Neuronal stem cell (in vitro differentiated cells): ENCODE measurements at regions not wholly inside any gene's neighbourhood (a gene's known extent, or its start where the extent isn't known, plus 50 kb on each side); places are given as distances from the start of the nearest gene placed in this dataset.

Experiments
- DNase-seq: peaks from one replicate; pipeline ENCODE4 v3.0.0-alpha.2; 2013; ENCODE audit warnings: low spot score
- H2AFZ ChIP-seq: one replicate; pipeline ENCODE4 v1.6.1; 2013; ENCODE audit warnings: mild to moderate bottlenecking, low read length, inconsistent platforms
- H2AK5ac ChIP-seq: 2 replicates; pipeline ENCODE4 v1.6.1; 2013; ENCODE audit warnings: low read depth, mild to moderate bottlenecking, inconsistent platforms, low read length, moderate library complexity, mixed read lengths
- H2BK120ac ChIP-seq: 2 replicates; pipeline ENCODE4 v1.6.1; 2013; ENCODE audit warnings: low read depth, mild to moderate bottlenecking, inconsistent platforms, low read length, moderate library complexity, mixed read lengths
- H2BK12ac ChIP-seq: one replicate; pipeline ENCODE4 v1.6.1; 2013; ENCODE audit warnings: low read length, inconsistent platforms
- H2BK15ac ChIP-seq: 2 replicates; pipeline ENCODE4 v1.6.1; 2013; ENCODE audit warnings: mild to moderate bottlenecking, low read length, inconsistent platforms, mixed read lengths
- H2BK5ac ChIP-seq: one replicate; pipeline ENCODE4 v1.6.1; 2013; ENCODE audit warnings: inconsistent platforms, mild to moderate bottlenecking, low read length, moderate library complexity
- H3K14ac ChIP-seq: one replicate; pipeline ENCODE4 v1.6.1; 2013; ENCODE audit warnings: low read length, inconsistent platforms
- H3K18ac ChIP-seq: 2 replicates; pipeline ENCODE4 v1.6.1; 2013; ENCODE audit warnings: low read length, inconsistent platforms
- H3K23ac ChIP-seq: 2 replicates; pipeline ENCODE4 v1.6.1; 2013; ENCODE audit warnings: low read depth, mild to moderate bottlenecking, mixed read lengths, low read length, inconsistent platforms; ENCODE audit not compliant: poor library complexity
- H3K27ac ChIP-seq: replicated peaks from 3 replicates; pipeline ENCODE4 v1.5.1; 2013; ENCODE audit warnings: low read length, inconsistent platforms
- H3K27me3 ChIP-seq, 3 experiments: 2 replicates each; pipeline ENCODE4 v1.6.1; 2013; ENCODE audit warnings: low read length in 3 of 3, mild to moderate bottlenecking in 2 of 3, inconsistent platforms in 1 of 3, low read depth in 1 of 3, mixed read lengths in 1 of 3, moderate library complexity in 1 of 3; ENCODE audit not compliant: control insufficient read depth in 3 of 3, insufficient read depth in 3 of 3
- H3K36me3 ChIP-seq, 2 donors: replicated peaks in 1 of 2; 2 replicates each; pipeline ENCODE4 v1.6.1; 2013; ENCODE audit warnings: low read length in 2 of 2; ENCODE audit not compliant: control insufficient read depth in 2 of 2, insufficient read depth in 2 of 2
- H3K4ac ChIP-seq: 2 replicates; pipeline ENCODE4 v1.6.1; 2013; ENCODE audit warnings: inconsistent platforms, mild to moderate bottlenecking, low read length, moderate library complexity
- H3K4me1 ChIP-seq, 2 donors: 1 replicate in 1 of 2; 2 replicates in 1 of 2; pipeline ENCODE4 v1.6.1; 2013; ENCODE audit warnings: low read length in 2 of 2, low read depth in 1 of 2; ENCODE audit not compliant: control insufficient read depth in 2 of 2, insufficient read depth in 1 of 2
- H3K4me2 ChIP-seq: one replicate; pipeline ENCODE4 v1.6.1; 2013; ENCODE audit warnings: mild to moderate bottlenecking, low read length, inconsistent platforms; ENCODE audit not compliant: insufficient read depth, poor library complexity, severe bottlenecking
- H3K4me3 ChIP-seq, 2 donors: 2 replicates each; pipeline ENCODE4 v1.5.1; 2013; ENCODE audit warnings: low read length in 2 of 2, mild to moderate bottlenecking in 2 of 2, inconsistent platforms in 1 of 2, moderate library complexity in 1 of 2
- H3K79me1 ChIP-seq: one replicate; pipeline ENCODE4 v1.6.1; 2013; ENCODE audit warnings: low read depth, mild to moderate bottlenecking, inconsistent platforms, low read length, moderate library complexity
- H3K9ac ChIP-seq: one replicate; pipeline ENCODE4 v1.6.1; 2013; ENCODE audit warnings: mild to moderate bottlenecking, low read depth, low read length, inconsistent platforms; ENCODE audit not compliant: poor library complexity
- H3K9me3 ChIP-seq, 2 donors: replicated peaks in 1 of 2; 2 replicates each; pipeline versions ENCODE3 to v1.6.1; 2013; ENCODE audit warnings: low read length in 2 of 2, mild to moderate bottlenecking in 2 of 2, inconsistent platforms in 1 of 2, low read depth in 1 of 2, mixed read lengths in 1 of 2, moderate library complexity in 1 of 2; ENCODE audit not compliant: control insufficient read depth in 2 of 2, insufficient read depth in 1 of 2
- H4K8ac ChIP-seq: one replicate; pipeline ENCODE4 v1.6.1; 2013; ENCODE audit warnings: low read depth, mild to moderate bottlenecking, inconsistent platforms, low read length, moderate library complexity
- H4K91ac ChIP-seq: one replicate; pipeline ENCODE4 v1.6.1; 2013; ENCODE audit warnings: low read length, low read depth, mild to moderate bottlenecking, inconsistent platforms; ENCODE audit not compliant: poor library complexity
- WGBS, 2 donors: extraction: QIAGEN DNeasy Blood & Tissue Kit; methylation state at CpG; one replicate each; pipeline ENCODE4 v1.1.7; 2013; ENCODE audit warnings: missing lambda C conversion rate in 2 of 2, mixed read lengths in 1 of 2; ENCODE audit not compliant: insufficient read length in 2 of 2, insufficient replicate concordance in 1 of 2; ENCODE audit errors: extremely low coverage in 2 of 2; 5-methylcytosine and 5-hydroxymethylcytosine counted together

DNA sequence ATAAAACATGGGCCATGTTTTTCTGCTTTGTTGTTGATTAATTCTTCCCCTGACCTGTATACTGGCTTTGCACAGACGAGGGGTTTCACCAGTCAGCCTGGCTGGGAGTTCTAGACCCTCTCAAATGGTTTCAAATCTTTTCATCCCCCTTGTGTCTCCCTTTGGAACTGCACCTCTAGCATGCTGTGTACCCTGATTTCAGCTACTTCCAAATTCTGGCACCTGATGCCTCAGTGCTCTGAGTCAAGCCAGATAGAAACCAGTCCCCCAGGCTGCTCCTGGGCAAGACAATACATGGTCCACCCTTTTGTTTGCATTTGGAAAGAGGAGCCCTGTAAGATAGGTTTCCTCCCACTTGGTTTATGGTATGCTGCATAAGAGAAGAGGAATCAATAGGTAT is 290.2 kb downstream of the BTBD3 start:
- Histone ChIP-seq H3K4me2 (no peak overlapping the region), H2BK15ac (no peak overlapping the region), H3K18ac (no peak overlapping the region), H4K91ac (no peak overlapping the region), H3K4me1 (no peaks in the 10 kb centered on the region), H3K36me3 (no peaks in the 10 kb centered on the region), H4K8ac (no peak overlapping the region), H3K27me3 (no peaks in the 10 kb centered on the region), H2AFZ (no peak overlapping the region), H3K4me3 (no peak overlapping the region), H3K9ac (no peak overlapping the region), H2BK12ac (no peak overlapping the region), H3K27ac (no peak overlapping the region), H2BK5ac (no peak overlapping the region), H2AK5ac (no peak overlapping the region), H3K79me1 (no peaks in the 10 kb centered on the region), H2BK120ac (no peak overlapping the region), H3K14ac (no peak overlapping the region), H3K9me3 (no peaks in the 10 kb centered on the region), H3K23ac (no peak overlapping the region), H3K4ac (no peak overlapping the region)
- DNase-seq = peak; percentile 32
- WGBS, 2 donors = no CpG with 5 or more reads among the region's 1 CpG

- no peak overlapping the region for H3K4ac ChIP-seq
- H2AFZ ChIP-seq = no peak overlapping the region
- no peak overlapping the region for H2AK5ac ChIP-seq
- H3K23ac ChIP-seq = no peak overlapping the region
- H2BK12ac ChIP-seq = no peak overlapping the region
- no CpG with 5 or more reads among the region's 3 CpGs for WGBS, 2 donors
- H3K27ac ChIP-seq = no peak overlapping the region
- no peaks in the 10 kb centered on the region for H3K36me3 ChIP-seq
- no peak overlapping the region for H2BK15ac ChIP-seq
- no peaks in the 10 kb centered on the region for H3K4me1 ChIP-seq
- H3K4me3 ChIP-seq = no peak overlapping the region
- H3K18ac ChIP-seq = no peak overlapping the region
- no peak overlapping the region for H3K4me2 ChIP-seq
- H4K91ac ChIP-seq = no peak overlapping the region
- H4K8ac ChIP-seq = no peak overlapping the region
- no peaks in the 10 kb centered on the region for H3K79me1 ChIP-seq
- no peak overlapping the region for H2BK5ac ChIP-seq
- H3K9ac ChIP-seq = no peak overlapping the region
- no peak overlapping the region for H3K14ac ChIP-seq
- no peaks in the 10 kb centered on the region for H3K9me3 ChIP-seq
- DNase-seq = no peak
- H2BK120ac ChIP-seq = no peak overlapping the region
- no peaks in the 10 kb centered on the region for H3K27me3 ChIP-seq
Measured at GRCh38 chr20:12210591-12210990, 292.9 kb downstream of the BTBD3 start.

GRCh38 chr20:12211361-12211760 is 293.7 kb downstream of the BTBD3 start:
- Histone ChIP-seq H2AFZ (no peak overlapping the region), H2AK5ac (no peak overlapping the region), H3K4me3 (no peak overlapping the region), H3K4me1 (no peaks in the 10 kb centered on the region), H3K23ac (no peak overlapping the region), H4K8ac (no peak overlapping the region), H2BK15ac (no peak overlapping the region), H3K27ac (no peak overlapping the region), H3K9me3 (no peaks in the 10 kb centered on the region), H3K4ac (no peak overlapping the region), H2BK120ac (no peak overlapping the region), H3K4me2 (no peak overlapping the region), H3K18ac (no peak overlapping the region), H4K91ac (no peak overlapping the region), H3K36me3 (no peaks in the 10 kb centered on the region), H2BK12ac (no peak overlapping the region), H3K27me3 (no peaks in the 10 kb centered on the region), H3K79me1 (no peaks in the 10 kb centered on the region), H3K14ac (no peak overlapping the region), H2BK5ac (no peak overlapping the region), H3K9ac (no peak overlapping the region)
- no peak for DNase-seq
- WGBS, 2 donors = no CpG with 5 or more reads among the region's 4 CpGs

DNA sequence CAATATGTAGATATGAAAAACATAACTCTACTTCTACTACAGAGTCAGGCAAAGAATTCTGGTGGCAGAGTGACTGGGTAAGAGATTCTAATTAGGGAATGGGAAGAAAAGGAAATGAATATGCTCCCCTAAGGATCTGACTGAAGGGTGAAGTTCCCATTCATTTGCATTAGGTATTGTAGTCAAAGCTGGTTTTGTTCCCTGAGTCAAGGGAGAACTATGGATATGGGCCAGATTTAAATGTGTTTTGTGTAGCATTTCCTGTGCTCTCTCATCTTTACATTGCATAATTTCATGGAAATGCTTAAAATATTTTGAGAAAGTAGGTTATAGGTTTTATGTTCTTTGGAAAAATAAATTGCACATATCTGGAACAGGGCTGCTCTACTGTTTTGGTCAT is 299.7 kb downstream of the BTBD3 start:
- Histone ChIP-seq H3K9ac (no peak overlapping the region), H4K8ac (no peak overlapping the region), H3K9me3 (peaks cover 0 to 2% of the 10 kb centered on the region in 2 donors), H2BK15ac (no peak overlapping the region), H3K18ac (no peak overlapping the region), H3K79me1 (no peaks in the 10 kb centered on the region), H2AK5ac (no peak overlapping the region), H3K36me3 (no peaks in the 10 kb centered on the region), H3K27ac (no peak overlapping the region), H3K23ac (no peak overlapping the region), H3K4me1 (no peaks in the 10 kb centered on the region), H3K4me3 (no peak overlapping the region), H3K4ac (no peak overlapping the region), H2BK120ac (no peak overlapping the region), H2AFZ (no peak overlapping the region), H2BK12ac (no peak overlapping the region), H3K14ac (no peak overlapping the region), H2BK5ac (no peak overlapping the region), H3K4me2 (no peak overlapping the region), H3K27me3 (no peaks in the 10 kb centered on the region), H4K91ac (no peak overlapping the region)
- DNase-seq = no peak
